Jurkat, Clone E6-1 (cell line): ENCODE measurements at regions not wholly inside any gene's neighbourhood (a gene's known extent, or its start where the extent isn't known, plus 50 kb on each side); places are given as distances from the start of the nearest gene placed in this dataset.
"Not testable (repeated sequence)": the region's sequence is repeated elsewhere in the genome, so short reads cannot be mapped to it uniquely, and the experiment has no call there.

Source experiments
- DNase-seq: peaks from one replicate; pipeline ENCODE4 v3.0.0-alpha.2; 2011; ENCODE audit warnings: low read depth, low spot score
- H3K4me3 ChIP-seq: 2 replicates; pipeline ENCODE4 v1.5.1; 2011; ENCODE audit warnings: mild to moderate bottlenecking, low read length, control low read depth, moderate library complexity

GRCh38 chr3:59519094-59519493 lies 469.3 kb upstream of the CFAP20DC start:
- H3K4me3 ChIP-seq = no peak overlapping the region
- no peak for DNase-seq

DNA sequence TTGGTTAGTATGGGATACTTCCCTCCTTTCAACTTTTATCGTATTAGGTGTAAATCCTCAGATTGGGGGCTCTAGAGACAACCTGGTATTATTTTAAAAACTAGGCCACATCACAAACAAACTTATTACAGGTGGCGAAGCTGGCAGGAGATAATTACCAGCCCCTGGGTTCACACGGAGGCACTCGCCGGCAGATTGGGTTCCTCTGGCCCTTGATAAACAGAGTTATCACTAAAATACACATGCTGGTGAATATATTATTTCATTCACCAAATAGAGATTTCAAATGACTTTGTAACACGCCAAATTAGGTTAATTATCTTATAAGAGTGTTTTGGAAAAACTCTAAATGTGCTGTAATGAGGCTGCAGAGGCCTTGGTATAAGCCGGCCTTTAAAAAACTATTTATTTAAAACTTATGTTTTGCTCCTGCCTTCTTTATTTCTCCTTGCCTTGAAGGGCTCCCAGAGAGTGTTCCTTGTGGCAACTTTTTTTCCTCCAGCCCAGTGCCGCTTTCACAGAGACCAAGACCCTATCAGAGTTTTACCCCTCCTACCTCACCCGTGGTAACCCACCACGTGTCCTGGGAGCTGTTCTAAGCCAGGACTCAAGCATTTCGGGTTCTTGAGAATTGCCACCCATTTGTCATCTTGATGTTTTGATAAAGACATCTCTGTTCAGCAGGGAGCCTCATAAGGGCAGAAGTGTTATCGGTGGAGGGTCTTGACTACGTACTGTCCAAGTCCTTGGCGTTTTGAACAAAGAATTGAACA lies 468.6 kb upstream of the CFAP20DC start:
- H3K4me3 ChIP-seq = no peak overlapping the region
- no peak for DNase-seq

DNA sequence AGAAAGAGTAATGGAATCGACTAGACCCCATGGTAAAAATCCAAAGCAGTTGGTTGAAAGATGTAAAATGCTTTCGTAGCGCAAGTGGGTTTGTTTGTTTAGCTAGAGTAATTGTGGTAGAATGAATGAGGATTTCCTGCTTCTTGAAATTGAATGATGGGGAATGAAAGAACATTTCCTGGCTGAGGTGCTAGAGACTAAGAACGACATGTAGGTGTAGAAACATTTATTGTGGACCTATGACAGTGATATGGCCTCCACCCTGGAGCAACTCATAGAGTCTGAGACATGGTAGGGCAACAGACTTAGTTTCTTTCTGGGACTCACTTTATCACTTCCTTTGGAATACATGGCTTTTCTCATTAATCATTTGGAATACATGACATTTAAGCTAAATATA lies 467.6 kb upstream of the CFAP20DC start:
- no peak overlapping the region for H3K4me3 ChIP-seq
- peak; percentile 33 for DNase-seq

DNA sequence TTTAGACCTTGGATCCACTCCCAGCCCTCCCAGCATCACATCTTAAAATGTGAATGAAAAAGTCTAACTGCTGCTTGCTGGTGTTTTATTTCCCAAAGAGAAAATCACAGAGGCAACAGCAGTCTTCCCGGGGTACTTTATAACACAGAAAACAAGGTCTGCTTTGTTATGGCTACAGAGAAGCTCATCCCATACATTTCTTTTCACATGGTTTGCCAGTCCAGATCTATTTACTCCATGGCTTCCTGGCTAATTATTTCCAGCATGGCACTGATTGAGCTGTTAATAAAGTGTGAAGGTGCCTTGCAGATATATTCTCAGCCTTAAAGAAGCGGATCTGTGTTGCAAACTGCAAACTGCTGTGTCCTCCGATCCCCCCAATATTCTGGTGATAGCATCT lies 466.1 kb upstream of the CFAP20DC start:
- H3K4me3 ChIP-seq = peak overlapping the region; percentile 46
- DNase-seq = no peak

- DNase-seq = peak; percentile 94
- H3K4me3 ChIP-seq = peak overlapping the region; percentile 46
Measured at GRCh38 chr3:59514865-59515482, 465.1 kb upstream of the CFAP20DC start.

DNA sequence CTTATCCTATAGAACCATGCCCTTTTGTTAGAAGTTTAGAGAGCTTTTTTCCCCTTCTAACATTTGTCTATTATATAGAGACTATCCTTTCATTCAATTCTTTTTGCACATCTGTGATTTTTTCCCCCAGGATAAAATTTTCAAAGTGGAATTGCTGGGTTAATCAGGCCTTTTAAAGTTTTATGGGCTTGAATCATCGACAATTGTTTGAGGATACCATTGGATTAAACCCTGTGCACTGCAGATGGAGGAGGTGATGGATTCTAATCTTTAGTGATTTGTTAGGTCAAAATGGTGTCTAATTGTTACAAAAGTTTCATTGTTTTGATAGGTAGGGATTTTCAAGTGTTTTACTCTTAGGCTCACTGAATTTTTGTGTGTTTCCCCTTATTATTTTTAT lies 463.7 kb upstream of the CFAP20DC start:
- no peak overlapping the region for H3K4me3 ChIP-seq
- DNase-seq = no peak

DNA sequence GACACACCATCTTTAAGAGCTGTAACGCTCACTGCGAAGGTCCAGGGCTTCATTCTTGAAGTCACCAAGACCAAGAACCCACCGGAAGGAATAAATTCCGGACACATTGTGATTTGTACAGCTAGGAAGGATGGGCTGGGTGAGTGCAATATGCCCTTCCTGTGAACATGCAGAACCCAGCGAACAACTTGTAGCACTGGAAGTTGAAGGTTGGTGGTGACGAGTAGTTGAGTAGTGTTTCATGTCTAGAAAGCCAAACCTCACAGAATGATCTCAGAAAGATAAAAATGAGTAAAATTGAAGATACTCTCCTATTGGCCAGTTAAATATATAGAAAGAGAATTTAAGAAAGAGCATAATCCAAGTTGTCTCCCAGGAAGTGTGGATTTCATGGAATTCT lies 462.2 kb upstream of the CFAP20DC start:
- no peak for DNase-seq

DNA sequence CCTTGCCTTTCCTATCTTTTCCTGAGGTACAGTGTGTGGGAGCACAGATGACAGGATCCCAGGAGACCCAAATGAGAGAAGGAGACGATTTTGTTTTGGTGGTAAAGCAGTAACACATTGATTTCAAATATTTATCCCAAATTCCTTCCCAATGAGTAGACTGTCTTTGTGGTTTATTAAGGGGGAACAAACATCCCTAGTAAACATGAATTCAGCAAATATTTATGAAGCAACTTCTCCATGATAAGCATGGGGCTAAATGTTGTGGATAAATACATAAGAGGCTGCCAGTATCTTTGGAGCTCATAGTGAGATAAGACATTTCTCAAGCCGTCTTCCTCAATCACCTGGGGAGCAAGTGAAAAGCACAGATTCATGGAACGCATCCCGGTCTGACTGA lies 460.8 kb upstream of the CFAP20DC start:
- H3K4me3 ChIP-seq = no peak overlapping the region
- no peak for DNase-seq

More for the DNA sequence above, 462.2 kb upstream of the CFAP20DC start:
- no peak overlapping the region for H3K4me3 ChIP-seq

DNA sequence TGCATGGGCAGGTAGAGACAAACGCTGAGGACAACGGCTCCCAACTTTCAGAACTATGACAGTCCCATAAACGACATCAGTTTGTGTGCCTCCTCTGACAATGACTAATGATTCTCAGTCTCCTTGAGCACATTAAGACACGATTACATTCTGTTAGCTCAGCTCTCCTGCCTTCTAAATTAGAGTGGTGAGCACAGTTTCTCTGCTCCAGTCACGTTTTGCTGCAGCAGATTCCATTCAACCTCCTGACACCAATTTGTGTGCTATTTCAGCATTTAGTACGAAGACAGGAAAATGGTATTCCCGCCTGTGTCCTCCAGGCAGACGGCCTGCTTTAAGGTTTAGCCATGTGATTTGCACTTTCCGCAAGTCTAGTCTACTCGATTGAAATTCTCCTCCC lies 458.4 kb upstream of the CFAP20DC start:
- DNase-seq = no peak

GRCh38 chr3:59506191-59506590 lies 456.4 kb upstream of the CFAP20DC start:
- H3K4me3 ChIP-seq = no peak overlapping the region
- no peak for DNase-seq

More for the DNA sequence above, 458.4 kb upstream of the CFAP20DC start:
- no peak overlapping the region for H3K4me3 ChIP-seq

DNA sequence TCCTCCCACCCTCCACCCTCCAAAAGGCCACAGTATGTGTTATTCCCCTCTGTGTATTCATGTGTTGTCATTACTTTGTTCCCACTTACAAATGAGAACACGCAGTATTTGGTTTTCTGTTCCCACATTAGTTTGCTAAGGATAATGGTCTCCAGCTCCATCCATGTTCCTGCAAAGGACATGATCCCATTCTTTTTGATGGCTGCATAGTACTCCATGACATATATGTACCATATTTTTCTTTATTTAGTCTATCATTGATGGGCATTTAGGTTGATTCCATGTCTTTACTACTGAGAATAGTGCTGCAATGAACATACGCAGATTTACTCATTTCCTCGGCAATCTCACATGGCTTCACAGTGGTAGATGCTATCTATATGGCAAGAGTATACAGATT lies 453.6 kb upstream of the CFAP20DC start:
- DNase-seq = no peak
- no peak overlapping the region for H3K4me3 ChIP-seq

GRCh38 chr3:59502806-59503205 lies 453.0 kb upstream of the CFAP20DC start:
- DNase-seq = no peak
- no peak overlapping the region for H3K4me3 ChIP-seq

GRCh38 chr3:59499954-59500353 lies 450.1 kb upstream of the CFAP20DC start:
- no peak for DNase-seq
- H3K4me3 ChIP-seq = no peak overlapping the region

DNA sequence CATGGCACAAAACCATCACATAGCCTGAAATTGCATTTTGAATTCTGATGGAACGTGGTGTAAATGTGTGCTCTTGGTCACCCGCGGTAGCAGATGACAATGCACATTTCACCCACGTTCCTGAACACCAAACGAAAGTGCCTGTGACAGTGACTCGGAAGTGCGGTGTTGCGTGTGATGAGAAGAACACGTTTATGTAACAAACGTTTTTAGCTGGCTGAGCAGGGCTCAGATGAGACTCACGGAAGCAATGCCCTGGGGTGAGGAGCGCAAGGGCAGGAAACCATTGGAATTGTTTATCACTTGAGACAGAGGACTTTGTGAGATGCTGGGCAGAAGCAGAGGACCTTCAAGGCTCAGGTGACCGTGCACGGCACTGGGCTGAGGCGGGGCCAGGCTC lies 449.2 kb upstream of the CFAP20DC start:
- H3K4me3 ChIP-seq = no peak overlapping the region
- no peak for DNase-seq

GRCh38 chr3:59496250-59496649 lies 446.4 kb upstream of the CFAP20DC start:
- no peak overlapping the region for H3K4me3 ChIP-seq
- DNase-seq = no peak

DNA sequence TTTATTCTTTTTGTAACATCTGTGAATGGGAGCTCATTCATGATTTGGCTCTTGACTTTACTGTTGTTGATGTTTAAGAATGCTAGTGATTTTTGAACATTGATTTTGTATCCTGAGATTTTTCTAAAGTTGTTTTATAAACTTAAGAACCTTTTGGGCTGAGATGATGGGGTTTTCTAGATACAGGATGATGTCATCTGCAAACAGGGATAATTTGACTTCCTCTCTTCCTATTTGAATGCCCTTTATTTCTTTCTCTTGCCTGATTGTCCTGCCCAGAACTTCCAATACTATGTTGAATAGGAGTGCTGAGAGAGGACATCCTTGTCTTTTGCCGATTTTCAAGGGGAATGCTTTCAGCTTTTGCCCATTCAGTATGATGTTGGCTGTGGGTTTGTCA lies 445.1 kb upstream of the CFAP20DC start:
- DNase-seq, H3K4me3 ChIP-seq: not testable (repeated sequence)

DNA sequence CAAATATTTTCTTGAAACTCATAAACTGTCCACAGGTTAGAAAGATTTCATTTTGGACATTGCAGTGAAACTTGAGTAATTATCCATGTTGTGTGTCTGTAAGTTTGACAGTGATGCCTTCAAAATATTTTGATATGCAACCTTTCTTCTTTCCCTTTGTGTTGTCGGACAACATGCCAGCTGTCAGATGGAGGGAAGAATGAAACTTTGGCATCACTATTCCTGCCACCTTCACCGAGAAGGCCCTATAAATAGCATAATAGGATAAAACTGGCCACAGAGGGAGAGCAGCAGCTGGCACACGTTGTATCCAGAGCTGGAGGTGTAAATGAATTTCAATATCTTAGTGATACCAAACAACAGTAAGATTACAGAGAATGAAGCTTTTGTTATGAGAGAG lies 436.7 kb upstream of the CFAP20DC start:
- H3K4me3 ChIP-seq = no peak overlapping the region
- no peak for DNase-seq

GRCh38 chr3:59483191-59483590 lies 433.4 kb upstream of the CFAP20DC start:
- no peak overlapping the region for H3K4me3 ChIP-seq
- DNase-seq = no peak

GRCh38 chr3:59482684-59483083 lies 432.9 kb upstream of the CFAP20DC start:
- no peak overlapping the region for H3K4me3 ChIP-seq
- DNase-seq = no peak

GRCh38 chr3:59481776-59482400 lies 432.1 kb upstream of the CFAP20DC start:
- DNase-seq = no peak
- H3K4me3 ChIP-seq = no peak overlapping the region
